ENCODE measurements at regions not wholly inside any gene's neighbourhood (a gene's known extent, or its start where the extent isn't known, plus 50 kb on each side); places are given as distances from the start of the nearest gene placed in this dataset.

DNA sequence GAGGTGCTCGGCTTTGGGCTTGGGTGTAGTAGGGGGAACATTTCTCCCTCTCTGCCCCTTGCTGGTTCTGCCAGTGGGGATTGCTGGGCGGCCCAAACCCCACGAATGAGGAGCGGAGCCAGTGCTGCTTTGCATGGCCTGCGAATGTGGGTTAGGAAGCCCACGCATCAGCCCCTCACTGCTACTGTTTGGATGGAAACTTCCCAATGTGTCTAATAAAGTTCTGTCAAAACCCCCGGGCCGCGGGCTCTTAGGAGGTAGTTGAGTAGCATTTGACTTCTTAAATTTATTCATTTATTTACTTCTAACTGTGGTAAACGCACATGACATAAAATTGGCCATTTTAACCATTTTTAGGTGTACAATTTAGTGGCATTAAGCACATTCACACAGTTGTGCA lies 161.3 kb upstream of the FHL2 start:
- TF ChIP-seq CTCF (IDR thresholded peaks at IDR 0.05) (no peak), POLR2A (IDR thresholded peaks at IDR 0.05) (no peak), POLR2AphosphoS5 (IDR thresholded peaks at IDR 0.05) (no peak)
